Esophagus squamous epithelium (tissue), 5 donors: ENCODE measurements at regions not wholly inside any gene's neighbourhood (a gene's known extent, or its start where the extent isn't known, plus 50 kb on each side); places are given as distances from the start of the nearest gene placed in this dataset.

Experiments
- DNase-seq: peaks from one replicate; lab custom pipeline; 2025; lab: John Stamatoyannopoulos, UW
- H3K27ac ChIP-seq, 4 donors: fragments of 200-600 bp; sonication (generic); one replicate each; pipeline ENCODE4 v1.5.1; 2016 to 2019; ENCODE audit warnings: mild to moderate bottlenecking in 1 of 4
- H3K27me3 ChIP-seq, 4 donors: fragments of 200-600 bp; sonication (generic); 1 replicate in 3 of 4; 2 replicates in 1 of 4; pipeline versions ENCODE4 v1.5.1 to v1.6.0; 2017 to 2021; ENCODE audit warnings: antibody characterized with exemption in 1 of 4
- H3K36me3 ChIP-seq, 3 donors: fragments of 200-600 bp; sonication (generic); one replicate each; pipeline ENCODE4 v1.5.1; 2016 to 2019
- H3K4me1 ChIP-seq, 3 donors: fragments of 200-600 bp; sonication (generic); one replicate each; pipeline ENCODE4 v1.5.1; 2017 to 2019
- H3K4me3 ChIP-seq, 4 donors: fragments of 200-600 bp; sonication (generic); 1 replicate in 3 of 4; 2 replicates in 1 of 4; pipeline ENCODE4 v1.5.1; 2016 to 2019; ENCODE audit warnings: mild to moderate bottlenecking in 2 of 4, moderate library complexity in 1 of 4
- H3K9me3 ChIP-seq, 3 donors: fragments of 200-600 bp; sonication (generic); one replicate each; pipeline ENCODE4 v1.5.1; 2016 to 2019
- CTCF ChIP-seq, 6 experiments: fragments of 450-650 bp in 4 of 6; fragments of 200-600 bp in 2 of 6; sonication (generic) in 2 of 6; IDR thresholded peaks; one replicate each; pipeline ENCODE4 v1.5.1; 2016 to 2019; ENCODE audit warnings: antibody characterized with exemption in 6 of 6, mild to moderate bottlenecking in 4 of 6, moderate library complexity in 4 of 6
- POLR2A ChIP-seq, 4 donors: fragments of 450-650 bp; IDR thresholded peaks; one replicate each; pipeline ENCODE4 v1.6.1; 2017; ENCODE audit warnings: antibody characterized with exemption in 4 of 4, mild to moderate bottlenecking in 4 of 4, moderate library complexity in 3 of 4
- WGBS, 2 donors: methylation state at CpG; one replicate each; pipeline ENCODE4 v1.1.5; 2018; 5-methylcytosine and 5-hydroxymethylcytosine counted together
- intact Hi-C: fragments of 100-400 bp; cut with DNase I; formaldehyde crosslinking; loops from one replicate; pipeline ENCODE4 v1.15.0; 2022
- donor health status: DM: yes; HTN: yes; CAD: no.

GRCh38 chr22:26822313-26822712 lies 164.9 kb downstream of the MIAT start:
- intact Hi-C loops, result no loop called here
- Histone ChIP-seq H3K27ac (no peak overlapping the region), H3K36me3 (no peaks in the 10 kb centered on the region), H3K4me3 (no peak overlapping the region), H3K27me3 (no peaks in the 10 kb centered on the region), H3K9me3 (peaks cover 0 to 13% (median 8%) of the 10 kb centered on the region in 3 donors), H3K4me1 (no peaks in the 10 kb centered on the region)
- TF ChIP-seq POLR2A (IDR thresholded peaks at IDR 0.05), result no peak
- no peak for TF ChIP-seq CTCF (IDR thresholded peaks at IDR 0.05)
- 43 to 82% methylated on average over 1 to 2 of the region's 2 CpGs for WGBS, 2 donors
- no peak for DNase-seq

GRCh38 chr22:26823966-26824365 lies 166.6 kb downstream of the MIAT start:
- no peak for TF ChIP-seq CTCF (IDR thresholded peaks at IDR 0.05)
- no peak for TF ChIP-seq POLR2A (IDR thresholded peaks at IDR 0.05)
- Histone ChIP-seq H3K9me3 (no peaks in the 10 kb centered on the region), H3K4me1 (no peaks in the 10 kb centered on the region), H3K27me3 (no peaks in the 10 kb centered on the region), H3K27ac (no peak overlapping the region), H3K4me3 (no peak overlapping the region), H3K36me3 (no peaks in the 10 kb centered on the region)
- no peak for DNase-seq
- WGBS, 2 donors, result 81 to 83% methylated on average over 3 to 6 of the region's 6 CpGs
- intact Hi-C loops, result no loop called here

GRCh38 chr22:26825960-26826935 lies 168.9 kb downstream of the MIAT start:
- intact Hi-C loops, result no loop called here
- TF ChIP-seq POLR2A (IDR thresholded peaks at IDR 0.05), result no peak
- TF ChIP-seq CTCF (IDR thresholded peaks at IDR 0.05), result no peak
- Histone ChIP-seq H3K4me3 (no peak overlapping the region), H3K9me3 (no peaks in the 10 kb centered on the region), H3K27ac (no peak overlapping the region), H3K4me1 (no peaks in the 10 kb centered on the region), H3K27me3 (no peaks in the 10 kb centered on the region), H3K36me3 (no peaks in the 10 kb centered on the region)
- no peak for DNase-seq
- 70% methylated on average over 10 of the region's 10 CpGs for WGBS, 2 donors

- Histone ChIP-seq H3K4me1 (no peaks in the 10 kb centered on the region), H3K27ac (no peak overlapping the region), H3K9me3 (no peaks in the 10 kb centered on the region), H3K27me3 (no peaks in the 10 kb centered on the region), H3K4me3 (no peak overlapping the region), H3K36me3 (no peaks in the 10 kb centered on the region)
- intact Hi-C loops, result no loop called here
- TF ChIP-seq CTCF (IDR thresholded peaks at IDR 0.05) (no peak), POLR2A (IDR thresholded peaks at IDR 0.05) (no peak)
- no peak for DNase-seq
- 54 to 75% methylated on average over 3 to 4 of the region's 4 CpGs for WGBS, 2 donors
Observed at GRCh38 chr22:26827611-26828010, 170.2 kb downstream of the MIAT start.

- 70 to 74% methylated on average over 2 to 3 of the region's 3 CpGs for WGBS, 2 donors
- Histone ChIP-seq H3K36me3 (no peaks in the 10 kb centered on the region), H3K27ac (no peak overlapping the region), H3K27me3 (no peaks in the 10 kb centered on the region), H3K4me3 (no peak overlapping the region), H3K4me1 (no peaks in the 10 kb centered on the region), H3K9me3 (no peaks in the 10 kb centered on the region)
- intact Hi-C loops, result no loop called here
- TF ChIP-seq CTCF (IDR thresholded peaks at IDR 0.05) (no peak), POLR2A (IDR thresholded peaks at IDR 0.05) (no peak)
- no peak for DNase-seq
Observed at GRCh38 chr22:26828311-26828710, 170.9 kb downstream of the MIAT start.
